Keratinocyte (primary cell): ENCODE measurements at regions not wholly inside any gene's neighbourhood (a gene's known extent, or its start where the extent isn't known, plus 50 kb on each side); places are given as distances from the start of the nearest gene placed in this dataset.

Experiments used
- DNase-seq: peaks from one replicate; pipeline ENCODE4 v3.0.0-alpha.2; 2011; ENCODE audit warnings: low read depth, missing footprints, low spot score
- FAIRE-seq: peaks from 2 replicates; lab custom pipeline; 2011; peaks lifted over from hg19 to GRCh38; lab: Jason Lieb, UNC
- H2AFZ ChIP-seq: 2 replicates; pipeline ENCODE4 v1.6.0; 2012; ENCODE audit warnings: low read length, control low read depth, inconsistent platforms; ENCODE audit not compliant: control insufficient read depth
- H3K27ac ChIP-seq: 2 replicates; pipeline ENCODE4 v1.5.1; 2011; ENCODE audit warnings: low read length; ENCODE audit not compliant: control insufficient read depth, insufficient read depth
- H3K27me3 ChIP-seq: 3 replicates; pipeline ENCODE4 v1.6.0; 2011; ENCODE audit warnings: low read length; ENCODE audit not compliant: control insufficient read depth, insufficient read depth; ENCODE audit errors: extremely low read depth
- H3K36me3 ChIP-seq, 2 experiments: 2 replicates in 1 of 2; 3 replicates in 1 of 2; pipeline ENCODE4 v1.5.1; 2011; ENCODE audit warnings: low read length in 2 of 2, mild to moderate bottlenecking in 1 of 2; ENCODE audit not compliant: control insufficient read depth in 2 of 2, insufficient read depth in 2 of 2; ENCODE audit errors: extremely low read depth in 1 of 2
- H3K4me1 ChIP-seq: 3 replicates; pipeline ENCODE4 v1.5.1; 2011; ENCODE audit warnings: low read length; ENCODE audit not compliant: control insufficient read depth, insufficient read depth; ENCODE audit errors: extremely low read depth
- H3K4me2 ChIP-seq: 3 replicates; pipeline ENCODE4 v1.6.0; 2011; ENCODE audit warnings: low read depth, low read length; ENCODE audit not compliant: control insufficient read depth, insufficient read depth; ENCODE audit errors: extremely low read depth
- H3K4me3 ChIP-seq, 3 experiments: fragments of 200-600 bp in 1 of 3; sonication (generic) in 1 of 3; 2 replicates in 2 of 3; 3 replicates in 1 of 3; pipeline ENCODE4 v1.5.1; 2011 to 2016; ENCODE audit warnings: low read length in 3 of 3, mild to moderate bottlenecking in 3 of 3, control low read depth in 2 of 3, inconsistent platforms in 1 of 3, low read depth in 1 of 3, mixed read lengths in 1 of 3, mixed run types in 1 of 3, moderate library complexity in 1 of 3; ENCODE audit not compliant: control insufficient read depth in 2 of 3, insufficient read depth in 2 of 3; ENCODE audit errors: extremely low read depth in 1 of 3
- H3K79me2 ChIP-seq: 2 replicates; pipeline ENCODE4 v1.6.0; 2012; ENCODE audit warnings: low read length; ENCODE audit not compliant: control insufficient read depth, insufficient read depth
- H3K9ac ChIP-seq: 3 replicates; pipeline ENCODE4 v1.6.0; 2011; ENCODE audit warnings: low read length; ENCODE audit not compliant: control insufficient read depth, insufficient read depth; ENCODE audit errors: extremely low read depth
- H3K9me1 ChIP-seq: 3 replicates; pipeline ENCODE4 v1.6.0; 2011; ENCODE audit warnings: low read length; ENCODE audit not compliant: control insufficient read depth, insufficient read depth; ENCODE audit errors: extremely low read depth
- H3K9me3 ChIP-seq: 2 replicates; pipeline ENCODE4 v1.5.1; 2012; ENCODE audit warnings: low read depth, low read length; ENCODE audit not compliant: control insufficient read depth
- H4K20me1 ChIP-seq: 3 replicates; pipeline ENCODE4 v1.6.0; 2011; ENCODE audit warnings: low read length; ENCODE audit not compliant: control insufficient read depth, insufficient read depth; ENCODE audit errors: extremely low read depth
- CTCF ChIP-seq, 3 experiments: IDR thresholded peaks in 1 of 3; conservative IDR thresholded peaks in 1 of 3; optimal IDR thresholded peaks in 1 of 3; 2 replicates in 2 of 3; 3 replicates in 1 of 3; pipeline versions ENCODE3 to v1.5.1; 2011; ENCODE audit warnings: low read length in 3 of 3, mild to moderate bottlenecking in 3 of 3, moderate library complexity in 2 of 3, control low read depth in 1 of 3, inconsistent platforms in 1 of 3; ENCODE audit not compliant: insufficient read depth in 2 of 3; ENCODE audit errors: extremely low read depth in 1 of 3
- EZH2 ChIP-seq: IDR thresholded peaks from one replicate; pipeline ENCODE4 v1.6.1; 2012; ENCODE audit warnings: inconsistent platforms, mild to moderate bottlenecking, low read length, moderate library complexity
- dilution Hi-C: fragments of 300-500 bp; cut with MboI; formaldehyde crosslinking; loops from one replicate; pipeline ENCODE4 v1.7.0; 2020; ENCODE audit warnings: low sequenced_read_pairs; ENCODE audit not compliant: extremely low pct_ligation_motif_present

DNA sequence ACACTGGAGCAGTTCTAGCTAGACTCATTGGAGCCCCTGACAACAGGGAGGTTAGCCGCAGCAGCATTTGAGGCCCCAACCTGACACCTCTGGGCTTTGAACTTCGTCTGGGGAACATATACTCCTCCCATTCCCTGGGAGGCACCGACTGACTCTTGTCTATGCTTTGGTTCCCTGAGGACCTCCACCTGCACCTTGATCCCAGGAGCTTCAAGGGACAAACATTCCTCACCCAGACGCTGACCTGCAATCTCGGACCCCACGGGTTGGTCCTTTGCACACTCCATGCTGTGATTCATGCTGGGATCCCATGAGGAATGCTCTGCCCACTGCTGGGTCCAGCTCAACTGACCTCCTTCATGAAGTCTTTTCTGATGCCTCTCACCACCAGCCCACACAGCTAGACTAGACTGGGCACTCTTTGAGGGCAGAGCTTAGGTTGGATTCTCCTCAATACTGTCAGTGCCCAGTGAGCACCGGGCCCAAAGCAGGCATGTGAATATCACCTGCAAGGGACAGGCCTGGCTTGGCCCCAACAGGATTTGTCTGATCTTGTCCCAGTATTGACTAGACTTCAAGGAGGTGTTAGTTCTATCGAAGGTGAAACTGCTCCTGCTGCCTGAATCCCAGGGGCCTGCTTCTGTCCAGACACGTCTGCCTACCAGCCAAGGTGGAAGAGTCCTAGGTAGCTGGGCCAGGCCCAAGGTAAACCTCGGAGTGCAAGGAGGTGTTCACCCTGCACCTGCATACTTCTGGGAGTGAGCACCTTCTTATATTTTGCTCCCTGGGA, 51.8 kb upstream of the ZBTB43 start:
- H3K27ac ChIP-seq = no peak overlapping the region
- no peaks in the 10 kb centered on the region for H3K79me2 ChIP-seq
- no peaks in the 10 kb centered on the region for H3K27me3 ChIP-seq
- peaks cover 13% of the 10 kb centered on the region for H3K4me1 ChIP-seq
- H3K9ac ChIP-seq = no peak overlapping the region
- no peaks in the 10 kb centered on the region for H4K20me1 ChIP-seq
- no peak overlapping the region for H3K4me3 ChIP-seq
- H3K9me3 ChIP-seq = no peaks in the 10 kb centered on the region
- FAIRE-seq (peak; percentile 98), DNase-seq (peak; percentile 41)
- no peaks in the 10 kb centered on the region for H3K9me1 ChIP-seq
- TF ChIP-seq EZH2 (no peak), CTCF (optimal IDR thresholded peaks at IDR 0.05 in 1 of 3, IDR thresholded peaks at IDR 0.05 in 1 of 3, conservative IDR thresholded peaks at IDR 0.05 in 1 of 3; ENCODE audit: extremely low read depth in 1 of 3, insufficient read depth in 2 of 3, low read length in 3 of 3) (no peak)
- no peaks in the 10 kb centered on the region for H3K36me3 ChIP-seq
- H2AFZ ChIP-seq = no peak overlapping the region
- dilution Hi-C loops = no loop called here
- no peak overlapping the region for H3K4me2 ChIP-seq

GRCh38 chr9:126754436-126755316, 50.2 kb upstream of the ZBTB43 start:
- Histone ChIP-seq H2AFZ (no peak overlapping the region), H4K20me1 (no peaks in the 10 kb centered on the region), H3K4me2 (no peak overlapping the region), H3K4me1 (peaks cover 13% of the 10 kb centered on the region), H3K79me2 (no peaks in the 10 kb centered on the region), H3K9me1 (no peaks in the 10 kb centered on the region), H3K27ac (no peak overlapping the region), H3K9me3 (no peaks in the 10 kb centered on the region), H3K36me3 (no peaks in the 10 kb centered on the region), H3K4me3 (no peak overlapping the region), H3K9ac (no peak overlapping the region), H3K27me3 (no peaks in the 10 kb centered on the region)
- DNase-seq (no peak), FAIRE-seq (no peak)
- dilution Hi-C loops = no loop called here
- TF ChIP-seq CTCF (optimal IDR thresholded peaks at IDR 0.05 in 1 of 3, IDR thresholded peaks at IDR 0.05 in 1 of 3, conservative IDR thresholded peaks at IDR 0.05 in 1 of 3; ENCODE audit: extremely low read depth in 1 of 3, insufficient read depth in 2 of 3, low read length in 3 of 3) = no peak
- TF ChIP-seq EZH2 = no peak
